B cell (primary cell): ENCODE measurements at regions not wholly inside any gene's neighbourhood (a gene's known extent, or its start where the extent isn't known, plus 50 kb on each side); places are given as distances from the start of the nearest gene placed in this dataset.

Source experiments
- ATAC-seq: fragments of 200-7000 bp; cut with Tn5 transposase; one replicate; pipeline ENCODE4 v1.10.0; 2021; ENCODE audit warnings: low read depth, mild to moderate bottlenecking, moderate number of reproducible peaks, moderate library complexity
- CTCF ChIA-PET: fragments of 350-600 bp; sonication (Branson Sonifier 250); formaldehyde crosslinking; loops from one replicate; lab custom pipeline; 2021; ENCODE audit warnings: antibody characterized with exemption, inconsistent platforms; lab: Charles Lee
- POLR2A ChIA-PET: fragments of 350-600 bp; sonication (Branson Sonifier 250); formaldehyde crosslinking; loops from one replicate; lab custom pipeline; 2021; ENCODE audit warnings: antibody characterized with exemption; lab: Charles Lee
- DNase-seq: peaks from one replicate; pipeline ENCODE4 v3.0.0; 2013
- H2AFZ ChIP-seq: 2 replicates; pipeline ENCODE4 v1.6.1; 2012; ENCODE audit warnings: mild to moderate bottlenecking, low read depth, low read length; ENCODE audit not compliant: insufficient read depth, poor library complexity, severe bottlenecking
- H3K27ac ChIP-seq, 2 donors: 1 replicate in 1 of 2; 2 replicates in 1 of 2; pipeline ENCODE4 v1.5.1; 2012 to 2013; ENCODE audit warnings: low read length in 2 of 2, mild to moderate bottlenecking in 2 of 2, moderate library complexity in 1 of 2
- H3K27me3 ChIP-seq, 4 experiments: fragments of 200-600 bp in 1 of 4; sonication (generic) in 1 of 4; replicated peaks in 1 of 4; 1 replicate in 2 of 4; 2 replicates in 2 of 4; pipeline versions ENCODE4 v1.6.1 to v1.7.0; 2013 to 2016; ENCODE audit warnings: low read length in 3 of 4, mild to moderate bottlenecking in 2 of 4, mixed read lengths in 1 of 4, moderate library complexity in 1 of 4; ENCODE audit not compliant: insufficient read depth in 4 of 4, control insufficient read depth in 3 of 4; ENCODE audit errors: control extremely low read depth in 1 of 4
- H3K36me3 ChIP-seq, 2 experiments: replicated peaks in 1 of 2; 1 replicate in 1 of 2; 2 replicates in 1 of 2; pipeline versions ENCODE4 v1.6.1 to v1.7.1; 2013; ENCODE audit warnings: low read length in 1 of 2; ENCODE audit not compliant: insufficient read depth in 2 of 2, control insufficient read depth in 1 of 2; ENCODE audit errors: control extremely low read depth in 1 of 2, extremely low read depth in 1 of 2
- H3K4me1 ChIP-seq, 2 donors: fragments of 200-600 bp in 1 of 2; sonication (generic) in 1 of 2; 1 replicate in 1 of 2; 2 replicates in 1 of 2; pipeline versions ENCODE4 v1.5.1 to v1.6.1; 2013 to 2017; ENCODE audit warnings: low read length in 2 of 2; ENCODE audit not compliant: control insufficient read depth in 2 of 2, insufficient read depth in 2 of 2
- H3K4me2 ChIP-seq: replicated peaks from 2 replicates; pipeline ENCODE3; 2012; ENCODE audit warnings: mild to moderate bottlenecking, low read depth, low read length; ENCODE audit not compliant: poor library complexity, severe bottlenecking
- H3K4me3 ChIP-seq, 5 experiments: fragments of 200-600 bp in 1 of 5; sonication (generic) in 1 of 5; 1 replicate in 3 of 5; 2 replicates in 2 of 5; pipeline versions ENCODE4 v1.5.1 to v1.7.0; 2011 to 2016; ENCODE audit warnings: low read length in 4 of 5, mild to moderate bottlenecking in 4 of 5, low read depth in 2 of 5, control low read depth in 1 of 5, moderate library complexity in 1 of 5; ENCODE audit not compliant: insufficient read depth in 1 of 5; ENCODE audit errors: control extremely low read depth in 1 of 5, extremely low read depth in 1 of 5
- H3K79me2 ChIP-seq: fragments of 200-600 bp; sonication (generic); one replicate; pipeline ENCODE4 v1.6.0; 2016; ENCODE audit warnings: low read length; ENCODE audit not compliant: control insufficient read depth, insufficient read depth
- H3K9ac ChIP-seq: fragments of 200-600 bp; sonication (generic); 2 replicates; pipeline ENCODE4 v1.6.1; 2017; ENCODE audit warnings: mild to moderate bottlenecking, low read length, moderate library complexity
- H3K9me3 ChIP-seq, 3 donors: one replicate each; pipeline versions ENCODE4 v1.6.1 to v1.7.1; 2013; ENCODE audit warnings: low read length in 2 of 3; ENCODE audit not compliant: control insufficient read depth in 2 of 3, insufficient read depth in 1 of 3; ENCODE audit errors: control extremely low read depth in 1 of 3
- H4K20me1 ChIP-seq: 2 replicates; pipeline ENCODE4 v1.6.0; 2012; ENCODE audit warnings: mild to moderate bottlenecking, low read length; ENCODE audit not compliant: insufficient read depth, control insufficient read depth, poor library complexity, severe bottlenecking
- H3K27ac Mint-ChIP-seq: one replicate; pipeline ENCODE4 v1.8.0; 2021; ENCODE audit warnings: mixed read lengths
- H3K27me3 Mint-ChIP-seq: one replicate; pipeline ENCODE4 v1.8.0; 2021; ENCODE audit warnings: mixed read lengths
- H3K4me1 Mint-ChIP-seq: one replicate; pipeline ENCODE4 v1.8.0; 2021; ENCODE audit warnings: mixed read lengths
- H3K4me3 Mint-ChIP-seq: one replicate; pipeline ENCODE4 v1.8.0; 2021; ENCODE audit warnings: mixed read lengths
- H3K9me3 Mint-ChIP-seq: one replicate; pipeline ENCODE4 v1.8.0; 2022; ENCODE audit warnings: mixed read lengths; ENCODE audit not compliant: insufficient read depth
- CTCF ChIP-seq: fragments of 200-600 bp; IDR thresholded peaks from one replicate; pipeline ENCODE4 v1.8.0; 2022; ENCODE audit warnings: antibody characterized with exemption, mild to moderate bottlenecking
- EZH2 ChIP-seq: IDR thresholded peaks from 2 replicates; pipeline ENCODE4 v1.6.1; 2012; ENCODE audit warnings: borderline replicate concordance, low read depth, mild to moderate bottlenecking, moderate library complexity, low read length; ENCODE audit not compliant: insufficient read depth, poor library complexity, severe bottlenecking
- WGBS: methylation state at CpG from one replicate; pipeline ENCODE4 v1.1.5; 2013; ENCODE audit warnings: missing lambda C conversion rate; ENCODE audit not compliant: insufficient coverage; 5-methylcytosine and 5-hydroxymethylcytosine counted together
- intact Hi-C: fragments of 100-400 bp; cut with micrococcal nuclease; formaldehyde crosslinking; loops from one replicate; pipeline ENCODE4 v1.10.0; 2022

GRCh38 chr5:57319628-57320027 is 145.8 kb downstream of the GPBP1 start:
- Histone ChIP-seq H3K4me2 (no peak overlapping the region), H3K27me3 (peaks cover 0 to 3% (median 0%) of the 10 kb centered on the region in 4 experiments), H3K4me1 (no peaks in the 10 kb centered on the region), H3K9me3 (peaks cover 0 to 3% (median 0%) of the 10 kb centered on the region in 3 donors), H3K79me2 (no peaks in the 10 kb centered on the region), H3K9ac (no peak overlapping the region), H4K20me1 (no peaks in the 10 kb centered on the region), H2AFZ (no peak overlapping the region), H3K4me3 (no peak overlapping the region), H3K36me3 (no peaks in the 10 kb centered on the region), H3K27ac (no peak overlapping the region)
- H3K27ac Mint-ChIP-seq, result no peak overlapping the region
- ChIA-PET POLR2A (no interaction called here), CTCF (no interaction called here)
- no peaks in the 10 kb centered on the region for H3K9me3 Mint-ChIP-seq
- DNase-seq, result no peak
- intact Hi-C loops, result no loop called here
- H3K4me1 Mint-ChIP-seq, result no peaks in the 10 kb centered on the region
- H3K4me3 Mint-ChIP-seq, result no peak overlapping the region
- peaks cover 20% of the 10 kb centered on the region for H3K27me3 Mint-ChIP-seq
- TF ChIP-seq CTCF (no peak), EZH2 (no peak)
- ATAC-seq, result no peak
- WGBS, result 90% methylated on average over 2 of the region's 4 CpGs

- 100% methylated on average over 2 of the region's 5 CpGs for WGBS
- ChIA-PET POLR2A (no interaction called here), CTCF (no interaction called here)
Measured at GRCh38 chr5:57318251-57318650, 144.4 kb downstream of the GPBP1 start.

More at GRCh38 chr5:57318251-57318650, 144.4 kb downstream of the GPBP1 start:
- Histone ChIP-seq H3K27me3 (peaks cover 0 to 3% (median 0%) of the 10 kb centered on the region in 4 experiments), H3K79me2 (no peaks in the 10 kb centered on the region), H3K4me1 (no peaks in the 10 kb centered on the region), H3K36me3 (no peaks in the 10 kb centered on the region), H3K27ac (no peak overlapping the region), H3K9me3 (peaks cover 0 to 3% (median 0%) of the 10 kb centered on the region in 3 donors), H3K9ac (no peak overlapping the region), H4K20me1 (no peaks in the 10 kb centered on the region), H3K4me3 (no peak overlapping the region), H3K4me2 (no peak overlapping the region), H2AFZ (no peak overlapping the region)
- intact Hi-C loops, result no loop called here
- ATAC-seq (no peak), DNase-seq (no peak)
- H3K4me3 Mint-ChIP-seq, result no peak overlapping the region
- H3K9me3 Mint-ChIP-seq, result no peaks in the 10 kb centered on the region
- no peaks in the 10 kb centered on the region for H3K4me1 Mint-ChIP-seq
- H3K27me3 Mint-ChIP-seq, result peaks cover 20% of the 10 kb centered on the region
- no peak overlapping the region for H3K27ac Mint-ChIP-seq
- TF ChIP-seq EZH2, result no peak
- TF ChIP-seq CTCF, result no peak
